GM19397 (cell line): ENCODE measurements at regions not wholly inside any gene's neighbourhood (a gene's known extent, or its start where the extent isn't known, plus 50 kb on each side); places are given as distances from the start of the nearest gene placed in this dataset.

ENCODE experiments used
- ATAC-seq: cut with Tn5 transposase; IDR thresholded peaks from one replicate; pipeline ENCODE4 v1.9.1; 2021; ENCODE audit warnings: mild to moderate bottlenecking, moderate library complexity; ENCODE audit not compliant: unreplicated experiment

- no peak for ATAC-seq
Measured at GRCh38 chr2:35378791-35379190, 976.8 kb upstream of the CRIM1 start.

- ATAC-seq = no peak
Measured at GRCh38 chr2:35374845-35375244, 980.7 kb upstream of the CRIM1 start.

GRCh38 chr2:35365859-35366258 lies 989.7 kb upstream of the CRIM1 start:
- ATAC-seq = no peak

GRCh38 chr2:35356332-35356731 lies 999.2 kb upstream of the CRIM1 start:
- ATAC-seq = no peak

GRCh38 chr2:35355056-35355455 lies 1000.5 kb upstream of the CRIM1 start:
- ATAC-seq = no peak

- ATAC-seq = no peak
Measured at GRCh38 chr2:35347561-35347960, 1008.0 kb upstream of the CRIM1 start.

GRCh38 chr2:35343135-35343534 lies 1012.4 kb upstream of the CRIM1 start:
- no peak for ATAC-seq

- ATAC-seq = no peak
Measured at GRCh38 chr2:35339211-35339610, 1016.4 kb upstream of the CRIM1 start.

- no peak for ATAC-seq
Measured at GRCh38 chr2:35337922-35338321, 1017.7 kb upstream of the CRIM1 start.

GRCh38 chr2:35314049-35314448 lies 1041.5 kb upstream of the CRIM1 start:
- ATAC-seq = no peak

- no peak for ATAC-seq
Measured at GRCh38 chr2:35301369-35301768, 1054.2 kb upstream of the CRIM1 start.

GRCh38 chr2:35298493-35298892 lies 1057.1 kb upstream of the CRIM1 start:
- ATAC-seq = no peak

GRCh38 chr2:35297403-35297802 lies 1058.2 kb upstream of the CRIM1 start:
- no peak for ATAC-seq

GRCh38 chr2:35294636-35295263 lies 1060.8 kb upstream of the CRIM1 start:
- no peak for ATAC-seq

- ATAC-seq = no peak
Measured at GRCh38 chr2:35293261-35293660, 1062.3 kb upstream of the CRIM1 start.

GRCh38 chr2:35292199-35292598 lies 1063.4 kb upstream of the CRIM1 start:
- no peak for ATAC-seq

- no peak for ATAC-seq
Measured at GRCh38 chr2:35281702-35282101, 1073.9 kb upstream of the CRIM1 start.

GRCh38 chr2:35255826-35256225 lies 1099.8 kb upstream of the CRIM1 start:
- ATAC-seq = no peak

GRCh38 chr2:35251156-35251555 lies 1104.4 kb upstream of the CRIM1 start:
- ATAC-seq = no peak

- ATAC-seq = no peak
Measured at GRCh38 chr2:35246702-35247101, 1108.9 kb upstream of the CRIM1 start.

GRCh38 chr2:35228584-35228983 lies 1127.0 kb upstream of the CRIM1 start:
- no peak for ATAC-seq

- no peak for ATAC-seq
Measured at GRCh38 chr2:35220461-35220860, 1135.1 kb upstream of the CRIM1 start.

GRCh38 chr2:35204881-35205280 lies 1150.7 kb upstream of the CRIM1 start:
- no peak for ATAC-seq
